ENCODE measurements at regions not wholly inside any gene's neighbourhood (a gene's known extent, or its start where the extent isn't known, plus 50 kb on each side); places are given as distances from the start of the nearest gene placed in this dataset.

- DNase-seq, result peak; percentile 17
Measured at GRCh38 chr1:238252033-238252802, 361.5 kb upstream of the ZP4 start.

- no peak for DNase-seq
Measured at GRCh38 chr1:238248356-238248755, 357.6 kb upstream of the ZP4 start.

GRCh38 chr1:238242181-238242580 is 351.5 kb upstream of the ZP4 start:
- DNase-seq, result no peak

- DNase-seq, result no peak
Measured at GRCh38 chr1:238241607-238242006, 350.9 kb upstream of the ZP4 start.

GRCh38 chr1:238239343-238239742 is 348.6 kb upstream of the ZP4 start:
- no peak for DNase-seq

- DNase-seq, result no peak
Measured at GRCh38 chr1:238233966-238234365, 343.2 kb upstream of the ZP4 start.

- DNase-seq, result no peak
Measured at GRCh38 chr1:238232084-238232710, 341.5 kb upstream of the ZP4 start.

GRCh38 chr1:238226810-238227209 is 336.1 kb upstream of the ZP4 start:
- DNase-seq, result no peak

GRCh38 chr1:238223076-238223640 is 332.4 kb upstream of the ZP4 start:
- peak; percentile 7 for DNase-seq

GRCh38 chr1:238221738-238222137 is 331.0 kb upstream of the ZP4 start:
- no peak for DNase-seq

- DNase-seq, result no peak
Measured at GRCh38 chr1:238214449-238214848, 323.7 kb upstream of the ZP4 start.

GRCh38 chr1:238205045-238205662 is 314.4 kb upstream of the ZP4 start:
- DNase-seq, result no peak

- no peak for DNase-seq
Measured at GRCh38 chr1:238201992-238202391, 311.3 kb upstream of the ZP4 start.

GRCh38 chr1:238199325-238199724 is 308.6 kb upstream of the ZP4 start:
- no peak for DNase-seq

- DNase-seq, result no peak
Measured at GRCh38 chr1:238196516-238196915, 305.8 kb upstream of the ZP4 start.

GRCh38 chr1:238191170-238191569 is 300.4 kb upstream of the ZP4 start:
- DNase-seq, result no peak

GRCh38 chr1:238187575-238187949 is 296.8 kb upstream of the ZP4 start:
- DNase-seq, result no peak

GRCh38 chr1:238186887-238187574 is 296.3 kb upstream of the ZP4 start:
- no peak for DNase-seq

GRCh38 chr1:238177960-238178645 is 287.4 kb upstream of the ZP4 start:
- DNase-seq, result no peak

GRCh38 chr1:238177351-238177750 is 286.6 kb upstream of the ZP4 start:
- no peak for DNase-seq

GRCh38 chr1:238176441-238176840 is 285.7 kb upstream of the ZP4 start:
- no peak for DNase-seq

GRCh38 chr1:238171985-238172384 is 281.3 kb upstream of the ZP4 start:
- DNase-seq, result no peak

GRCh38 chr1:238161955-238162354 is 271.2 kb upstream of the ZP4 start:
- DNase-seq, result no peak

All from amniotic stem cell (primary cell).